ENCODE measurements at regions not wholly inside any gene's neighbourhood (a gene's known extent, or its start where the extent isn't known, plus 50 kb on each side); places are given as distances from the start of the nearest gene placed in this dataset.

DNA sequence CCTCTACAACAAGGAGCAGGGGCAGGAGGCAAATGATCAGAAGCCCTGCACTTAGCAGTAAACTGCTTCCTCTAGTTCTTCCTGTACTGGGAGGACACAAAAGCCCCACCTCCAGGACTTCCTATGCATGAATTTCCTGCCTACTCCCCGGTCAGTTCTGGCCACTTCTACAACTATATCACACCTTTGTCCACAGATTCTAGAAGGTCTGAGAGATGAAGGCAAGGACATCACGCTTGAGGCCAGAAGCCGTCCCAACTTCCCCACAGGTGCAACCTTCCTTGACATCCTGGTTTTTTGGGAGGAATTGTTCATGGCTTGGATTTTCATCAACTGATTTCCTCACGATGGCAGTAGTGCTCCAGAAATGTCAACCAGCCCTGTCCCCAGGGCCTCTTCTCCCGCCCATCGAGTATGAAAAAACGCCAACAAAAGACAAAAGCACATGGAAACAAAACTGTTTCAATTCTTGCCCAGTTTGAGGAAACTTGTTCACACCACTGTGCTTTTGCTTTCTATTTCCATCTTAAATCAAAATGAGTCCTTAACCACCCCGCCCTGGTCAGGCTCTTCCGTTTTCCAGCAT, 206.5 kb upstream of the STK26 start:
- Histone ChIP-seq H3K4me1 (ENCODE audit: control insufficient read depth, extremely low read depth, insufficient read depth, low read length) (no peaks in the 10 kb centered on the region), H3K27me3 (ENCODE audit: control insufficient read depth in 2 of 2, insufficient read depth in 2 of 2, low read length in 2 of 2) (no peaks in the 10 kb centered on the region), H3K27ac (ENCODE audit: insufficient read depth, low read depth, low read length) (no peak overlapping the region), H3K4me3 (replicated peaks in 1 of 3; ENCODE audit: insufficient read depth in 1 of 3, low read depth in 1 of 3, low read length in 3 of 3) (no peak overlapping the region), H3K9me3 (replicated peaks; ENCODE audit: control insufficient read depth, insufficient read depth, low read length) (no peaks in the 10 kb centered on the region), H3K4me2 (ENCODE audit: insufficient read depth, low read length) (no peak overlapping the region), H3K36me3 (ENCODE audit: control insufficient read depth in 2 of 2, extremely low read depth in 1 of 2, insufficient read depth in 2 of 2, low read length in 2 of 2) (no peaks in the 10 kb centered on the region), H2AFZ (ENCODE audit: low read depth, low read length) (no peak overlapping the region), H3K9ac (replicated peaks; ENCODE audit: extremely low read depth, insufficient read depth, low read length) (no peak overlapping the region), H3K9me1 (replicated peaks; ENCODE audit: control insufficient read depth, extremely low read depth, insufficient read depth, low read length) (no peaks in the 10 kb centered on the region), H4K20me1 (replicated peaks; ENCODE audit: control insufficient read depth, extremely low read depth, insufficient read depth, low read length) (no peaks in the 10 kb centered on the region), H3K79me2 (ENCODE audit: control insufficient read depth, insufficient read depth, low read length) (no peaks in the 10 kb centered on the region)
- dilution Hi-C loops (cut with MboI; ENCODE audit: extremely low pct_ligation_motif_present, low sequenced_read_pairs): no loop called here
- POLR2A ChIA-PET: no interaction called here
- intact Hi-C loops (cut with micrococcal nuclease): no loop called here
- BruUV-seq (replicated peaks): no TSS peak
- FAIRE-seq: peak; percentile 68
- CTCF ChIA-PET: no interaction called here
- DNase-seq (ENCODE audit: low read depth, low spot score): peak; percentile 42
- TF ChIP-seq POLR2A (IDR thresholded peaks at IDR 0.05; ENCODE audit: low read depth, low read length) (no peak), JUN (IDR thresholded peaks at IDR 0.05; ENCODE audit: borderline replicate concordance, insufficient read depth, insufficient read length, low read depth) (no peak), EZH2 (IDR thresholded peaks at IDR 0.05; ENCODE audit: borderline replicate concordance, low read depth, low read length, severe bottlenecking) (no peak), FOS (IDR thresholded peaks at IDR 0.05; ENCODE audit: borderline replicate concordance, insufficient read depth, low read length) (no peak), POLR2AphosphoS5 (IDR thresholded peaks at IDR 0.05; ENCODE audit: insufficient read depth, low read depth, low read length) (no peak), MYC (IDR thresholded peaks at IDR 0.05; ENCODE audit: low read depth, low read length) (no peak), GATA2 (IDR thresholded peaks at IDR 0.05; ENCODE audit: insufficient read depth, insufficient read length, low read depth, low read length) (no peak), CTCF (IDR thresholded peaks at IDR 0.05; ENCODE audit: extremely low read depth in 1 of 2, insufficient read depth in 1 of 2, low read depth in 1 of 2, low read length in 2 of 2) (no peak)
- TF ChIP-seq, protein P1, sequence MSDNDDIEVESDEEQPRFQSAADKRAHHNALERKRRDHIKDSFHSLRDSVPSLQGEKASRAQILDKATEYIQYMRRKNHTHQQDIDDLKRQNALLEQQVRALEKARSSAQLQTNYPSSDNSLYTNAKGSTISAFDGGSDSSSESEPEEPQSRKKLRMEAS (IDR thresholded peaks at IDR 0.05; ENCODE audit: insufficient read depth, insufficient read length): no peak

All from endothelial cell of umbilical vein (primary cell).